GM12891 (cell line): ENCODE measurements at regions not wholly inside any gene's neighbourhood (a gene's known extent, or its start where the extent isn't known, plus 50 kb on each side); places are given as distances from the start of the nearest gene placed in this dataset.
"Not testable (repeated sequence)": the region's sequence is repeated elsewhere in the genome, so short reads cannot be mapped to it uniquely, and the experiment has no call there.

Experiments used
- DNase-seq: peaks from one replicate; pipeline ENCODE4 v3.0.0; 2011; ENCODE audit warnings: low spot score; ENCODE audit not compliant: insufficient read length
- FAIRE-seq: peaks from 2 replicates; lab custom pipeline; 2011; peaks lifted over from hg19 to GRCh38; lab: Jason Lieb, UNC
- PAX5 ChIP-seq: IDR thresholded peaks from 2 replicates; pipeline ENCODE4 v1.6.1; 2011; ENCODE audit warnings: low read length, moderate library complexity, mild to moderate bottlenecking; ENCODE audit not compliant: insufficient read depth, severe bottlenecking
- POLR2A ChIP-seq: IDR thresholded peaks from 2 replicates; pipeline ENCODE4 v1.6.1; 2011; ENCODE audit warnings: low read depth, low read length, control low read depth
- POLR2AphosphoS5 ChIP-seq: IDR thresholded peaks from 2 replicates; pipeline ENCODE4 v1.6.1; 2011; ENCODE audit warnings: low read depth, low read length, control low read depth
- POU2F2 ChIP-seq: IDR thresholded peaks from 2 replicates; pipeline ENCODE4 v1.6.1; 2011; ENCODE audit warnings: low read depth, mild to moderate bottlenecking, control low read depth, low read length, moderate library complexity
- SPI1 ChIP-seq: IDR thresholded peaks from 2 replicates; pipeline ENCODE4 v1.6.1; 2011; ENCODE audit warnings: low read depth, low read length, control low read depth
- TAF1 ChIP-seq: IDR thresholded peaks from 2 replicates; pipeline ENCODE4 v1.6.1; 2011; ENCODE audit warnings: low read depth, low read length, control low read depth

GRCh38 chr6:16898640-16899396 is 137.6 kb upstream of the ATXN1 start:
- DNase-seq: no peak
- no peak for FAIRE-seq
- TF ChIP-seq POLR2AphosphoS5 (no peak), POLR2A (no peak), POU2F2 (no peak)

GRCh38 chr6:16897669-16898068 is 136.4 kb upstream of the ATXN1 start:
- TF ChIP-seq SPI1 (no peak), POU2F2 (no peak), TAF1 (no peak), PAX5 (no peak), POLR2A (no peak)
- FAIRE-seq (no peak), DNase-seq (no peak)

GRCh38 chr6:16894301-16894700 is 133.0 kb upstream of the ATXN1 start:
- TF ChIP-seq POLR2A (no peak), POU2F2 (no peak), POLR2AphosphoS5 (no peak), SPI1 (no peak), PAX5 (no peak)
- DNase-seq (no peak), FAIRE-seq (no peak)

- not testable (repeated sequence) for FAIRE-seq, DNase-seq
Observed at GRCh38 chr6:16891110-16891509, 129.8 kb upstream of the ATXN1 start.

GRCh38 chr6:16885411-16886160 is 124.3 kb upstream of the ATXN1 start:
- TF ChIP-seq POLR2AphosphoS5 (no peak), SPI1 (no peak), PAX5 (no peak), POLR2A (no peak), POU2F2 (no peak), TAF1 (no peak)
- no peak for FAIRE-seq
- DNase-seq: no peak

GRCh38 chr6:16884526-16884925 is 123.3 kb upstream of the ATXN1 start:
- FAIRE-seq (no peak), DNase-seq (no peak)
- TF ChIP-seq PAX5 (no peak), POLR2AphosphoS5 (no peak), POU2F2 (no peak), TAF1 (no peak), POLR2A (no peak), SPI1 (no peak)

- FAIRE-seq: no peak
- TF ChIP-seq TAF1: no peak
Observed at GRCh38 chr6:16883414-16883813, 122.2 kb upstream of the ATXN1 start.

GRCh38 chr6:16882230-16882629 is 121.0 kb upstream of the ATXN1 start:
- no peak for FAIRE-seq
- DNase-seq: no peak
- TF ChIP-seq TAF1 (no peak), POLR2AphosphoS5 (no peak), SPI1 (no peak), POU2F2 (no peak), POLR2A (no peak), PAX5 (no peak)

More at GRCh38 chr6:16883414-16883813, 122.2 kb upstream of the ATXN1 start:
- DNase-seq: no peak

GRCh38 chr6:16876852-16877251 is 115.6 kb upstream of the ATXN1 start:
- not testable (repeated sequence) for FAIRE-seq, DNase-seq

- FAIRE-seq (no peak), DNase-seq (no peak)
- TF ChIP-seq SPI1 (no peak), POLR2AphosphoS5 (no peak), TAF1 (no peak), PAX5 (no peak), POU2F2 (no peak), POLR2A (no peak)
Observed at GRCh38 chr6:16876201-16876600, 114.9 kb upstream of the ATXN1 start.
